ENCODE measurements at regions not wholly inside any gene's neighbourhood (a gene's known extent, or its start where the extent isn't known, plus 50 kb on each side); places are given as distances from the start of the nearest gene placed in this dataset.

GRCh38 chr18:5611221-5611620 lies 67.4 kb upstream of the EPB41L3 start:
- TF ChIP-seq CTCF (IDR thresholded peaks at IDR 0.05) (no peak), POLR2A (IDR thresholded peaks at IDR 0.05) (no peak)

Measured in lower leg skin (tissue), 3 donors.